Hepatocyte (in vitro differentiated cells): ENCODE measurements at regions not wholly inside any gene's neighbourhood (a gene's known extent, or its start where the extent isn't known, plus 50 kb on each side); places are given as distances from the start of the nearest gene placed in this dataset.

Experiments
- DNase-seq: peaks from one replicate; pipeline ENCODE4 v3.0.0-alpha.2; 2016; ENCODE audit warnings: low spot score
- H2AFZ ChIP-seq: fragments of 200-600 bp; sonication (generic); 2 replicates; pipeline ENCODE4 v1.6.0; 2016; ENCODE audit warnings: antibody characterized with exemption, mild to moderate bottlenecking
- H3K27ac ChIP-seq: fragments of 200-600 bp; sonication (generic); 2 replicates; pipeline ENCODE4 v1.5.1; 2016; ENCODE audit warnings: mild to moderate bottlenecking
- H3K27me3 ChIP-seq: fragments of 200-600 bp; sonication (generic); 2 replicates; pipeline ENCODE4 v1.6.1; 2016
- H3K36me3 ChIP-seq: fragments of 200-600 bp; sonication (generic); replicated peaks from 2 replicates; pipeline ENCODE4 v1.5.1; 2016; ENCODE audit warnings: low read depth; ENCODE audit not compliant: insufficient read depth
- H3K4me1 ChIP-seq: fragments of 200-600 bp; sonication (generic); 2 replicates; pipeline ENCODE4 v1.5.1; 2016; ENCODE audit warnings: mild to moderate bottlenecking, moderate library complexity; ENCODE audit not compliant: insufficient read depth
- H3K4me2 ChIP-seq: fragments of 200-600 bp; sonication (generic); 2 replicates; pipeline ENCODE4 v1.6.0; 2016
- H3K4me3 ChIP-seq: fragments of 200-600 bp; sonication (generic); 2 replicates; pipeline ENCODE4 v1.5.1; 2016; ENCODE audit warnings: mild to moderate bottlenecking
- H3K79me2 ChIP-seq: fragments of 200-600 bp; sonication (generic); 2 replicates; pipeline ENCODE4 v1.6.0; 2017; ENCODE audit warnings: mild to moderate bottlenecking
- H3K9me2 ChIP-seq: fragments of 200-600 bp; sonication (generic); replicated peaks from 2 replicates; pipeline ENCODE4 v1.6.0; 2017; ENCODE audit warnings: mild to moderate bottlenecking; ENCODE audit not compliant: insufficient read depth
- H3K9me3 ChIP-seq: fragments of 200-600 bp; sonication (generic); 2 replicates; pipeline ENCODE4 v1.5.1; 2016; ENCODE audit warnings: low read depth, mild to moderate bottlenecking
- H4K20me1 ChIP-seq: fragments of 200-600 bp; sonication (generic); 2 replicates; pipeline ENCODE4 v1.6.0; 2016; ENCODE audit warnings: mild to moderate bottlenecking; ENCODE audit not compliant: insufficient read depth, poor library complexity, severe bottlenecking
- EZH2 ChIP-seq: fragments of 200-600 bp; sonication (generic); IDR thresholded peaks from 2 replicates; pipeline ENCODE4 v1.6.1; 2016; ENCODE audit warnings: antibody characterized with exemption, mild to moderate bottlenecking, borderline replicate concordance
- EZH2phosphoT487 ChIP-seq: fragments of 200-600 bp; sonication (generic); IDR thresholded peaks from one replicate; pipeline ENCODE4 v1.6.1; 2018; ENCODE audit warnings: antibody characterized with exemption, mild to moderate bottlenecking, low read depth, moderate library complexity; ENCODE audit not compliant: unreplicated experiment, severe bottlenecking
- WGBS: methylation state at CpG from one replicate; pipeline ENCODE4 v1.1.6; 2016; ENCODE audit warnings: low lambda C conversion rate; ENCODE audit errors: missing lambda C conversion rate; 5-methylcytosine and 5-hydroxymethylcytosine counted together
- TF ChIP-seq, protein P1 (sequence below): fragments of 200-600 bp; sonication (generic); IDR thresholded peaks from 2 replicates; pipeline ENCODE4 v1.5.1; 2016; ENCODE audit warnings: antibody characterized with exemption, mild to moderate bottlenecking; ENCODE audit not compliant: poor library complexity

- Histone ChIP-seq H3K4me1 (peaks cover 13% of the 10 kb centered on the region), H3K9me3 (no peaks in the 10 kb centered on the region), H2AFZ (no peak overlapping the region), H3K36me3 (no peaks in the 10 kb centered on the region), H3K4me2 (no peak overlapping the region), H3K27me3 (no peaks in the 10 kb centered on the region), H4K20me1 (no peaks in the 10 kb centered on the region), H3K4me3 (no peak overlapping the region), H3K79me2 (no peaks in the 10 kb centered on the region), H3K9me2 (no peaks in the 10 kb centered on the region), H3K27ac (no peak overlapping the region)
- WGBS = 20% methylated on average over 2 of the region's 2 CpGs
- no peak for DNase-seq
- TF ChIP-seq EZH2phosphoT487 (no peak), EZH2 (no peak)
- TF ChIP-seq, protein P1, sequence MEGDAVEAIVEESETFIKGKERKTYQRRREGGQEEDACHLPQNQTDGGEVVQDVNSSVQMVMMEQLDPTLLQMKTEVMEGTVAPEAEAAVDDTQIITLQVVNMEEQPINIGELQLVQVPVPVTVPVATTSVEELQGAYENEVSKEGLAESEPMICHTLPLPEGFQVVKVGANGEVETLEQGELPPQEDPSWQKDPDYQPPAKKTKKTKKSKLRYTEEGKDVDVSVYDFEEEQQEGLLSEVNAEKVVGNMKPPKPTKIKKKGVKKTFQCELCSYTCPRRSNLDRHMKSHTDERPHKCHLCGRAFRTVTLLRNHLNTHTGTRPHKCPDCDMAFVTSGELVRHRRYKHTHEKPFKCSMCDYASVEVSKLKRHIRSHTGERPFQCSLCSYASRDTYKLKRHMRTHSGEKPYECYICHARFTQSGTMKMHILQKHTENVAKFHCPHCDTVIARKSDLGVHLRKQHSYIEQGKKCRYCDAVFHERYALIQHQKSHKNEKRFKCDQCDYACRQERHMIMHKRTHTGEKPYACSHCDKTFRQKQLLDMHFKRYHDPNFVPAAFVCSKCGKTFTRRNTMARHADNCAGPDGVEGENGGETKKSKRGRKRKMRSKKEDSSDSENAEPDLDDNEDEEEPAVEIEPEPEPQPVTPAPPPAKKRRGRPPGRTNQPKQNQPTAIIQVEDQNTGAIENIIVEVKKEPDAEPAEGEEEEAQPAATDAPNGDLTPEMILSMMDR = no peak
These were observed 544.4 kb upstream of the JAG1 start for GRCh38 chr20:11218173-11218680.

GRCh38 chr20:11219192-11219591 is 545.4 kb upstream of the JAG1 start:
- Histone ChIP-seq H3K79me2 (no peaks in the 10 kb centered on the region), H3K36me3 (no peaks in the 10 kb centered on the region), H4K20me1 (no peaks in the 10 kb centered on the region), H3K27ac (no peak overlapping the region), H3K27me3 (no peaks in the 10 kb centered on the region), H3K4me3 (no peak overlapping the region), H3K4me1 (peaks cover 13% of the 10 kb centered on the region), H3K4me2 (no peak overlapping the region), H2AFZ (no peak overlapping the region), H3K9me2 (no peaks in the 10 kb centered on the region), H3K9me3 (no peaks in the 10 kb centered on the region)
- TF ChIP-seq EZH2phosphoT487 (no peak), EZH2 (no peak)
- WGBS = 92% methylated on average over 3 of the region's 3 CpGs
- no peak for DNase-seq

- Histone ChIP-seq H3K4me3 (no peak overlapping the region), H3K9me2 (no peaks in the 10 kb centered on the region), H3K9me3 (no peaks in the 10 kb centered on the region), H2AFZ (no peak overlapping the region), H3K27ac (no peak overlapping the region), H3K4me1 (peaks cover 13% of the 10 kb centered on the region), H3K4me2 (no peak overlapping the region), H4K20me1 (no peaks in the 10 kb centered on the region), H3K36me3 (no peaks in the 10 kb centered on the region), H3K27me3 (no peaks in the 10 kb centered on the region), H3K79me2 (no peaks in the 10 kb centered on the region)
- 73% methylated on average over 2 of the region's 2 CpGs for WGBS
- no peak for DNase-seq
- no peak for TF ChIP-seq EZH2
- TF ChIP-seq, protein P1 = no peak
- TF ChIP-seq EZH2phosphoT487 = no peak
These were observed 547.2 kb upstream of the JAG1 start for GRCh38 chr20:11221046-11221445.

GRCh38 chr20:11222243-11222642 is 548.4 kb upstream of the JAG1 start:
- no peak for DNase-seq
- H3K4me1 ChIP-seq = peaks cover 7% of the 10 kb centered on the region
- H3K4me3 ChIP-seq = no peak overlapping the region
- H2AFZ ChIP-seq = no peak overlapping the region
- TF ChIP-seq EZH2 (no peak), EZH2phosphoT487 (no peak)
- TF ChIP-seq, protein P1 = no peak
- no peaks in the 10 kb centered on the region for H3K36me3 ChIP-seq
- H4K20me1 ChIP-seq = no peaks in the 10 kb centered on the region
- 83% methylated on average over 1 of the region's 1 CpG for WGBS
- no peaks in the 10 kb centered on the region for H3K79me2 ChIP-seq
- no peaks in the 10 kb centered on the region for H3K9me2 ChIP-seq
- H3K27me3 ChIP-seq = no peaks in the 10 kb centered on the region
- no peak overlapping the region for H3K4me2 ChIP-seq
- no peak overlapping the region for H3K27ac ChIP-seq
- H3K9me3 ChIP-seq = no peaks in the 10 kb centered on the region
